Loucy (cell line): ENCODE measurements at regions not wholly inside any gene's neighbourhood (a gene's known extent, or its start where the extent isn't known, plus 50 kb on each side); places are given as distances from the start of the nearest gene placed in this dataset.

ENCODE experiments used
- H2AFZ ChIP-seq: fragments of 200-600 bp; sonication (generic); 2 replicates; pipeline ENCODE4 v1.6.0; 2016; ENCODE audit warnings: antibody characterized with exemption, mild to moderate bottlenecking, low read length, moderate library complexity
- H3F3A ChIP-seq: fragments of 200-600 bp; 2 replicates; pipeline ENCODE4 v1.6.0; 2016; ENCODE audit warnings: antibody characterized with exemption, low read depth, mild to moderate bottlenecking
- H3K27me3 ChIP-seq: fragments of 200-600 bp; sonication (generic); 2 replicates; pipeline ENCODE4 v1.6.1; 2014; ENCODE audit warnings: low read length, mild to moderate bottlenecking; ENCODE audit not compliant: insufficient read depth, poor library complexity, severe bottlenecking
- H3K36me3 ChIP-seq: fragments of 200-600 bp; sonication (generic); 2 replicates; pipeline ENCODE4 v1.6.1; 2016; ENCODE audit warnings: low read length; ENCODE audit not compliant: insufficient read depth
- H3K4me1 ChIP-seq: fragments of 200-600 bp; sonication (generic); 2 replicates; pipeline ENCODE4 v1.5.1; 2014; ENCODE audit warnings: low read length, mild to moderate bottlenecking; ENCODE audit not compliant: insufficient read depth, poor library complexity, severe bottlenecking
- H3K4me2 ChIP-seq: fragments of 200-600 bp; sonication (generic); 2 replicates; pipeline ENCODE4 v1.6.0; 2014; ENCODE audit warnings: antibody characterized with exemption, low read length, low read depth, mild to moderate bottlenecking; ENCODE audit not compliant: poor library complexity, severe bottlenecking
- H3K4me3 ChIP-seq: fragments of 200-600 bp; sonication (generic); 2 replicates; pipeline ENCODE4 v1.5.1; 2014; ENCODE audit warnings: low read length, mild to moderate bottlenecking, mixed read lengths; ENCODE audit not compliant: poor library complexity, severe bottlenecking
- H3K79me2 ChIP-seq: fragments of 200-600 bp; sonication (generic); 2 replicates; pipeline ENCODE4 v1.6.1; 2014; ENCODE audit warnings: low read length; ENCODE audit not compliant: insufficient read depth
- H3K9ac ChIP-seq: fragments of 200-600 bp; sonication (generic); 2 replicates; pipeline ENCODE4 v1.6.0; 2014; ENCODE audit warnings: mild to moderate bottlenecking, low read depth, low read length, moderate library complexity; ENCODE audit not compliant: poor library complexity, severe bottlenecking
- H3K9me2 ChIP-seq: fragments of 200-600 bp; sonication (generic); replicated peaks from 2 replicates; pipeline ENCODE4 v1.6.1; 2016; ENCODE audit warnings: low read depth, low read length, mixed read lengths
- H3K9me3 ChIP-seq: fragments of 200-600 bp; sonication (generic); 2 replicates; pipeline ENCODE4 v1.6.1; 2014; ENCODE audit warnings: mild to moderate bottlenecking, antibody characterized with exemption, low read length, low read depth; ENCODE audit not compliant: insufficient read depth
- H4K20me1 ChIP-seq: fragments of 200-600 bp; sonication (generic); 2 replicates; pipeline ENCODE4 v1.6.0; 2014; ENCODE audit warnings: antibody characterized with exemption, low read length, mild to moderate bottlenecking; ENCODE audit not compliant: insufficient read depth, poor library complexity, severe bottlenecking
- EZH2phosphoT487 ChIP-seq: fragments of 200-600 bp; IDR thresholded peaks from 2 replicates; pipeline ENCODE4 v1.6.1; 2018; ENCODE audit warnings: antibody characterized with exemption, mild to moderate bottlenecking, moderate library complexity, borderline replicate concordance
- TF ChIP-seq, protein P1 (sequence below): fragments of 200-600 bp; sonication (generic); conservative IDR thresholded peaks from 2 replicates; pipeline ENCODE4 v1.5.1; 2014; ENCODE audit warnings: mild to moderate bottlenecking, antibody characterized with exemption, low read length

DNA sequence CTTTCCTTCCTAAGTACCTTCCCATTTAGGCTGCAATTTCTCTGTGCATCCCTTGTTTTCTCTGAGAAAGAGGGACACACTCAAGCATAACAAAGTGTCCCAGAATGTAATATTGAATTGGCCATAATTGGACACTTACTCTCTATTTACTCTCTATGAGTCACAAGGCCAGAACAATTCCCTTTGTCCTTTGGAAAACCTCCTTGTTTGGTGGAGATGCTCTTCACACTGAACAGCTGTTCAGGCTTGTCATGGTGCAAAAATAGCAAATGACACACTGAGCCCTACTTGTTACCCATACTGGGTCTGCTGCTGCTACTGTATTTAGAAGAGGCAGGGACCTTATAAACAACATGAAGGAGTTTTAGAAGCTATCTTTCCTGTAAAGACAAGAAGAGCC is 1590.5 kb upstream of the TMEM132C start:
- no peaks in the 10 kb centered on the region for H3K9me2 ChIP-seq
- H3K9ac ChIP-seq = no peak overlapping the region
- H3K4me3 ChIP-seq = no peak overlapping the region

DNA sequence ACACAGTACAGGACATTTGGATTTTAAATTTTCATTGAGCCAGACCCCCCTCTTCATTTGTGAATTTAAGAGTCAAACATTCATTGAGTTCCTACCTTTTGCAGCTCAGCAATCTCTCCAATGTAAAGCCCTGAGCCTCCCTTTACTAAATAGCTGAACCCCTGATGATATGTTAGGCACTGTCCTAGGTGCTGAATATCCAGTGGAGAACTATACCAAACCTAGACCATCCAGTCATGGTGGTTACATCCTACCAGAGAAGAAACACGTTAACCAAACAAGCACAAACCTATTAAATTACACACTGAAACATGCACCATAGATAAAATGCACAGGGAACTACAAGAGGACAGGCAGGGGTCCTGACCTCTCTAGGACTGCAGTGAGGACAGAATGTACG is 1585.3 kb upstream of the TMEM132C start:
- Histone ChIP-seq H3K4me2 (no peak overlapping the region), H3K79me2 (no peaks in the 10 kb centered on the region), H3K36me3 (no peaks in the 10 kb centered on the region), H2AFZ (no peak overlapping the region), H3K4me3 (no peak overlapping the region), H3F3A (no peaks in the 10 kb centered on the region), H3K4me1 (no peaks in the 10 kb centered on the region), H4K20me1 (no peaks in the 10 kb centered on the region), H3K9me2 (no peaks in the 10 kb centered on the region), H3K27me3 (no peaks in the 10 kb centered on the region), H3K9me3 (no peaks in the 10 kb centered on the region), H3K9ac (no peak overlapping the region)
- TF ChIP-seq, protein P1, sequence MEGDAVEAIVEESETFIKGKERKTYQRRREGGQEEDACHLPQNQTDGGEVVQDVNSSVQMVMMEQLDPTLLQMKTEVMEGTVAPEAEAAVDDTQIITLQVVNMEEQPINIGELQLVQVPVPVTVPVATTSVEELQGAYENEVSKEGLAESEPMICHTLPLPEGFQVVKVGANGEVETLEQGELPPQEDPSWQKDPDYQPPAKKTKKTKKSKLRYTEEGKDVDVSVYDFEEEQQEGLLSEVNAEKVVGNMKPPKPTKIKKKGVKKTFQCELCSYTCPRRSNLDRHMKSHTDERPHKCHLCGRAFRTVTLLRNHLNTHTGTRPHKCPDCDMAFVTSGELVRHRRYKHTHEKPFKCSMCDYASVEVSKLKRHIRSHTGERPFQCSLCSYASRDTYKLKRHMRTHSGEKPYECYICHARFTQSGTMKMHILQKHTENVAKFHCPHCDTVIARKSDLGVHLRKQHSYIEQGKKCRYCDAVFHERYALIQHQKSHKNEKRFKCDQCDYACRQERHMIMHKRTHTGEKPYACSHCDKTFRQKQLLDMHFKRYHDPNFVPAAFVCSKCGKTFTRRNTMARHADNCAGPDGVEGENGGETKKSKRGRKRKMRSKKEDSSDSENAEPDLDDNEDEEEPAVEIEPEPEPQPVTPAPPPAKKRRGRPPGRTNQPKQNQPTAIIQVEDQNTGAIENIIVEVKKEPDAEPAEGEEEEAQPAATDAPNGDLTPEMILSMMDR = no peak
- TF ChIP-seq EZH2phosphoT487 = no peak

More for the DNA sequence above, 1590.5 kb upstream of the TMEM132C start:
- no peak for TF ChIP-seq EZH2phosphoT487
- TF ChIP-seq, protein P1 = no peak
- H3K36me3 ChIP-seq = no peaks in the 10 kb centered on the region
- H3K79me2 ChIP-seq = no peaks in the 10 kb centered on the region
- no peak overlapping the region for H3K4me2 ChIP-seq
- no peaks in the 10 kb centered on the region for H3K27me3 ChIP-seq
- no peaks in the 10 kb centered on the region for H3K4me1 ChIP-seq
- H3K9me3 ChIP-seq = no peaks in the 10 kb centered on the region
- H3F3A ChIP-seq = no peaks in the 10 kb centered on the region
- H4K20me1 ChIP-seq = no peaks in the 10 kb centered on the region
- H2AFZ ChIP-seq = no peak overlapping the region

- Histone ChIP-seq H3F3A (no peaks in the 10 kb centered on the region), H3K4me2 (no peak overlapping the region), H3K9me2 (no peaks in the 10 kb centered on the region), H3K9me3 (no peaks in the 10 kb centered on the region), H2AFZ (no peak overlapping the region), H3K79me2 (no peaks in the 10 kb centered on the region), H3K27me3 (no peaks in the 10 kb centered on the region), H3K4me3 (no peak overlapping the region), H3K36me3 (no peaks in the 10 kb centered on the region), H3K4me1 (no peaks in the 10 kb centered on the region), H4K20me1 (no peaks in the 10 kb centered on the region), H3K9ac (no peak overlapping the region)
- TF ChIP-seq EZH2phosphoT487 = no peak
- TF ChIP-seq, protein P1 = no peak
Measured at GRCh38 chr12:126684703-126685102, 1582.3 kb upstream of the TMEM132C start.
